D721Med (cell line): ENCODE measurements at regions not wholly inside any gene's neighbourhood (a gene's known extent, or its start where the extent isn't known, plus 50 kb on each side); places are given as distances from the start of the nearest gene placed in this dataset.

Experiments
- DNase-seq: peaks from one replicate; pipeline ENCODE4 v3.0.0; 2011; ENCODE audit warnings: low spot score; ENCODE audit not compliant: insufficient read length
- FAIRE-seq: peaks from 2 replicates; lab custom pipeline; 2011; peaks lifted over from hg19 to GRCh38; lab: Jason Lieb, UNC
- CTCF ChIP-seq: IDR thresholded peaks from 2 replicates; pipeline ENCODE4 v1.5.1; 2012; ENCODE audit warnings: mild to moderate bottlenecking, control low read depth; ENCODE audit not compliant: insufficient read depth; ENCODE audit errors: missing control alignments

- DNase-seq (no peak), FAIRE-seq (no peak)
- TF ChIP-seq CTCF, result peak; percentile 50
Measured at GRCh38 chr16:19980632-19981265, 92.9 kb downstream of the GPR139 start.

GRCh38 chr16:19979638-19980037, 94.1 kb downstream of the GPR139 start:
- no peak for FAIRE-seq
- DNase-seq, result no peak
- no peak for TF ChIP-seq CTCF

- no peak for TF ChIP-seq CTCF
- DNase-seq, result no peak
- no peak for FAIRE-seq
Measured at GRCh38 chr16:19974607-19975006, 90.0 kb upstream of the GPRC5B start.

- TF ChIP-seq CTCF, result no peak
- DNase-seq, result no peak
- no peak for FAIRE-seq
Measured at GRCh38 chr16:19972111-19972510, 87.5 kb upstream of the GPRC5B start.

GRCh38 chr16:19968891-19969683, 84.4 kb upstream of the GPRC5B start:
- no peak for TF ChIP-seq CTCF
- FAIRE-seq, result no peak
- no peak for DNase-seq

- FAIRE-seq (no peak), DNase-seq (no peak)
- no peak for TF ChIP-seq CTCF
Measured at GRCh38 chr16:19967963-19968362, 83.3 kb upstream of the GPRC5B start.

GRCh38 chr16:19967561-19967960, 82.9 kb upstream of the GPRC5B start:
- no peak for FAIRE-seq
- TF ChIP-seq CTCF, result no peak
- DNase-seq, result no peak
